CD4-positive, alpha-beta T cell treated with Interleukin-6 at 100 ng/mL for 8 hours (primary cell): ENCODE measurements at regions not wholly inside any gene's neighbourhood (a gene's known extent, or its start where the extent isn't known, plus 50 kb on each side); places are given as distances from the start of the nearest gene placed in this dataset.
"Not testable (repeated sequence)": the region's sequence is repeated elsewhere in the genome, so short reads cannot be mapped to it uniquely, and the experiment has no call there.

Experiments used
- DNase-seq: peaks from one replicate; pipeline ENCODE4 v3.0.0-alpha.2; 2020; ENCODE audit warnings: mixed read lengths, low spot score

DNA sequence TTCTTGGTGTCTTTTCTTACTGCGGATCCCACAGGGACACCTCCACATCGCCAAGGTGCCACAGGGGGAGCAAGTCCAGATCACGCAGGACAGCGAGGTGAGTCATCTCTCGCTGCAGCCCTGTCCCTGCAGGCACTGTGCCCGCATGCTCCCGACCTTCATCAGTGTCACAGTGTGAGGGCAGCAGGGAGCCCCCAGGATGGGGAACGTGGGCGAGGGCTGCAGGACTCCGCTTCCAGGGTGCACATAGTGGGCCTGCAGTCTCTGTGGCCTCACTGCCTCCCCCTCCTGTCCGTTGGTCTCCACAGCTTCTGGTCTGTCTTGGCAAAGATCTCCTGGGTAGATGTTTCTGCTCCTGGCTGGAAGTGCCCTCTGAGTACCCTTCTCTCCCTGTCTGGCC, 78.0 kb downstream of the NPIPB11 start:
- not testable (repeated sequence) for DNase-seq

DNA sequence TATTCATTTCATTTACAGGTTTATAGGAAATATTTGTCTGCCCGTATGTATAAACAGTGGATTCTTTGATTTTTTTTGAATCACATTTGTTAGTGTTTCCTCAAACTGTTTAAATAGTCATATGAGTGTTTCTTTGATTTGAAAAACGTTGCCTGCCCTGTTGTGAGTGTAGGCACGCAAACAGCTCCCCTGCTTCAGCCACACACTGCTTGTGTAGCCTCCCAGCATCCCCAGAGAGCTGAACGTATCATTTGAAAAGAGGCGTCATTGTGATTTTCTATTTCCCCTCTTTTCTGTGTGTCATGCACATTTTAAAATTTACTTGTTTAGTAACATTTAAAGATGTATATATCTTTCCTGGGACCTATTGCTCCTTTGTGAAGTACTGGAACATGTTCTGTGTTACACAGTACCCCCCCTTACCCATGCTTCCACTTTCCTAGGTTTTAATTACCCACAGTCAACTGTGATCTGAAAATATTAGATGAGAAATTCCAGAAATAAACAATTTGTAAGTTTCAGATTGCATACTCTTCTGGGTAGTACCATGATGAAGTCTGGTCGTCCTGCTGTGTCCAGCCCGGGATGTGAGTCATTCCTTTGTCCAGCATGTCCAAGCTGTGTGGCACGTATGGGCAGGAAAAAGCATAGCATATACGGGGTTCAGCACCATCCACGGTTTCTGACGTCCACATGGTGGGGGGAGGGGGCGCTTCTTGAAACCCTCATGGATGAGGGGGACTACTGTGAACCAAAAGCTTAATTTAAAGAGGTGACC, 78.7 kb downstream of the NPIPB11 start:
- DNase-seq = not testable (repeated sequence)

DNA sequence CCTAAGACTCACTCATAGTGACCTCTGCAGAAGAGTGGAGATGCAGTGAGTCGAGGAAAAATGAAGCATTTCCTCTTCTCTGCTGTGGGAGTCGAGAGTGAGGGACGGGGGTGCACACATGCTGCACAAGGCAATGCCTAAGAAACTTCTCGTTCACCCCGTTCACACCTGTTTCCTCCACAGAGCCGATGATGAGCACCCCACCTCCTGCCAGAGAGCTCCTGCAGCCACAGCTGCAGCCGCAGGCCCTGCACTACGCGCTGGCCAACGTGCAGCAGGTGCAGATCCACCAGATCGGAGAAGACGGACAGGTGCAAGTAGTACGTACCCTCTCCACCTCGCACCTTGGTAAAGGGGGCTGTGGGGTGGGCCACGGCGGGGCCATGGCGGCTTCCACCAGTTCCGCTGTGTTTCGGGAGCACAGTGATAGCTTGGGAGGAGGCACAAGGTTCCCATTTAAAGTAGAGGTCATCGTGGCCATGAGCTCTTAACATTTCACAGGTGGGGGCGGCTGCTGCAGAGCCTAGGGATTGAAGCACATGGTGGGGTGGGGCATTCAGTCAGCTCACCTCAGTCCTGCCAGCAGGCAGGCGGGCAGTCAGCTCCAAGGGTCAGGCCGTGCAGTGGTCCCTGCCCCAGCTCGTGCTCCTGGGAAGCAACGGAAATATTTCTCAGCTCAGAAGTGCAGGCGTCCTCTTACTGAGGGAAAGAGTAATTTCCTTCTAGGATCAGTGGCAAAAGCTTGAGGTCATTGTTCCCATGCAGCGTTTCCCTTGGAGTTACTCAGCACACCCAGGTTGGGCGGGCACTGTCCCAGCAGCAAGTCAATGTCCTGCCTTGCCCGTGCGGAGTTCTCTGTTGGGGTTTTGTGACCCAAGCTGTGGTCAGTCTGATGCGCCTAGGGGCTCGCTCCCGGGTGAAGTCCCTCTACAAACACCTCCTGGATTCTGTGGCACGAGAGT, 80.1 kb downstream of the NPIPB11 start:
- not testable (repeated sequence) for DNase-seq

DNA sequence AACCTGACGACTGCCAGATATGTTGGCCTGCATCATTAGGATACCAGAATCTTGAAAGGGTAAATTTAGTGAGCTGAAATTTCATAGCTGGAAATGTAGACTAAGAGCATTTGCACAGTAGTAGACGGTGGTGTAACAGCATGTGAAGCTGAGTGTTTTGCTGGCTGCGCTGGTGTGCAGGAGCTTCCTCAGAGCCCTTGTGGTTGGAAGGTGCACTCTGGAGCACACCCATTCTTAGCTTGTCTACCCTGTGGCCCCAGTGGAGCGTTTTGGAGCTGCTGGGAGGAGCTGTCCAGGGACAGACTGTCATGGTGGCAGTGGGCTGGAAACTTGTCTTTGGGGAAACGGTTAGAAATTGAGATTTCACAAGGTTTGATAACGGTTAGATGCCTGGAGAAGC, 82.8 kb downstream of the NPIPB11 start:
- not testable (repeated sequence) for DNase-seq

DNA sequence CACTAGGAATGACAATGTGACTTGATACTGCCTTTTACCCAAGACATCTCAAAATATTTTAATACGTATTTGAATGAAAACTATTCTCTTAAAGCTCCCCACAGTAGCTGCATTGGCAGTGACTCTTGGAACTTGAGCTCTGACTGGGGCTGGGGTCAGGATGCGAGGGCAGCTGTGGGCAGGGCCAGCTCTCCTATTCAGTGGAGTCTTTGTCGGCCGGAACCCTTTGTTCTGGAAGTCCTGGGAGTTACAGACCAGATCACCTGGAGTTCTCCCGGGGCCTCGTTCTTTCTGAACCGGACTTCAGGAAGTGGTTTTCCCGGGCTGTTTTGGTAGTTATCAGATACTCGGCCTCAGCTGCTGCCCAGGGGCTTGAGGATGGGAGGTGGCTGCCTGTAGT, 84.9 kb downstream of the NPIPB11 start:
- DNase-seq = no peak

DNA sequence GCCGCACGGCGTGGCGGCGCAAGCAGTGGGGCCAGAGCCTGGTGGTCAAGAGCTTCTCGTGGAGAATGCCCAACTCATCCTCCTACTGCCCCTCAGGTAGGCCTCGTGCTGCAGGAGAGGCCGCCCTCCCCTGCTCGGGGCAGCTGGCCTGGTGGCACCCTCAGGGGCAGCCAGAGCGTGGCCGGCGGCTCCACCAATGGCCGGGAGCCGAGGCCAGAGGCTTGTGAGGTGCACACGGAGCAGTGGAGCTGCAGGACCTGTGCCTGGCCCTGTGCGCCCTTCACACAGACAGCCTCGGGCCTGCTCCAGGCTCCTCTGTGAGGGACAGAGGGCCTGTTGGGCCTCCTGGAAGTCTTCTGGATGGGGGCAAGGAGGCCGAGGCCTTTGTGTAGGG, 85.5 kb downstream of the NPIPB11 start:
- DNase-seq = no peak

DNA sequence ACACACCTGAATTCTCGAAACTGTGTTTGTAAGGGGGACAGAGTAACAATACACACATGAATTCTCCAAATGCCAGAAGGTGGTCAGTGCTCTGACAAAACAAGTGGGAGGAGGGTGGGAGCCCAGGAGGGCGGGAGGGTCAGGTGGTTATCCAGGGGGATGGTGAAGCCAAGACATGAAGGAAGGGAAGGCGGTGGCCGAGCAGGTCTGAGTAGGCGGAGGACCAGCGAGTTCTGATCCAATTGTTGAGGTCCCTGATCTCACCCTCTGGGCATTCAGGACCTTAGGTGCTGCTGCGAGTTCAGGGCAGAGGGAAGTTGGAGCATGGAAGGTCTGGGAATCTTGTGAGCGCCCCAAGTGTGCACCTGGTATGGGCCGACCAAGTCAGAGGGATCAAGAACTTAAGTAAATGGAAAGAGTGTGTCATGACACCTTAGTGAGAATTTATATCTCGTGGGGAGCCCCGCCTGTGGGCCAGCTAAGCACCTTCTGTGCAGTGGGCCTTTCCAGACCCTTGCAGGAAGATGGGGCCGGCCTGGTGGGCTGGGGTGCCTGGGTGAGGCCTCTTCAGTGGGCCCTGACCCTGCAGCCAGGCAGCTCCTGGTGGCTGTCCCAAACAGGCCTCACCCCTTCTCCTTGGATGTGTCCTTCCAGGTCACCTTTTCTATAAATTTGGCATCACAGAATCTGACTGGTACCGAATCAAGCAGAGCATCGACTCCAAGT, 86.1 kb downstream of the NPIPB11 start:
- no peak for DNase-seq

DNA sequence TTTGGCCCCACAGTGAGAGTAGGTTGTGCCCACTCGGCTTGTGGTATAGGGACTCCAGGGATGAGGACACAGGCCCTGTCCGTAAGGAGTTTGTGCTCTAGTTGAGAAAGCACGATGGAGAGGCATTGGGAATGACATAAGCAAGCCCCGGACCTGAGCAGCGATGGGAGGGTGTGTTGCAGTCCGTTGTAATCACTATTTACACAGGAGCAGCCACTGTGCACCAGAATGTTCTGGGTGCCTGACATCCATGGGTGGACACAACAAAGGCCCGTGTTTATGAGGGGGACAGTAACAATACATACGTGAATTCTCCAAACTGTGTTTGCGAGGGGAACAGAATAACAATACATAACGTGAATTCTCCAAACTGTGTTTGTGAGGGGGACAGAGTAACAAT, 86.8 kb downstream of the NPIPB11 start:
- DNase-seq = no peak

DNA sequence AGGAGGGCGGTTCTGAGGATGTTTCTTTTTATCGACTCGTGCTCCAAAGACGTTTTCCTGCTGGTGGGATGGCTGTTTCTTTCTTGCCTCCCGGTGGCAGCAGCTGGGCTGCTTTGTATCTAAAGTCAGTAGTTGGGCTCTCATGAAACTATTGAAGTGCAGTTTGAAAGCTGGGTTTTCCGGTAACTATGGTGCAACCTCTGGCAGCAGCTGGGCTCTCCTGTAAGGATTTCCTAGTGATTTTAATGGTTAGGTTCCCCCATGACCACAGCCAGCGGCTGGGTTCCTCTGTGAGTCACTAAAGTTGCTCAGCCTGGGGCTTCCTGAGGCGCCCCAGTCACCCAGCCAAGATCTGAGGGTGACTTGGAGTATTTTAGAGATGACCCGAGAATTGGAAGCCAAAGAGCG, 87.9 kb downstream of the NPIPB11 start:
- not testable (repeated sequence) for DNase-seq

DNA sequence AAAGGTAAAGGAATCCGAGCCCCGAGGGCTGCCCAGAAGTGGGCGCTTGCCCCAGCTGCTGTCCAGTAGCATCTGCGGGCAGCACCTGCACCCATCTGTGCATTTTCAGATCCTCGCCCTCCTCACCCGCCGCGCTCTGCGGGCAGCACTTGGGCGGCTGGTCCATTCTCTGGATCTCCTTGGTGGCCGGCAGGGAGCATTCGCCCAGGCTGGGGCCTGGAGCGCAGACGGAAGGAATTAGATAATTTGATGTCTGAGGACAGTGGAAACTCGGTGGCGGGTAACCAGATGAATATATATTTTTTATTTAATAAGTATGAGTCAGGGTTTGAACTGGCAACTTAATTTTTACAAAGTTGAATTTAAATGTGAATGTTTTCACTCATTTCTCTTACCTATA, 88.5 kb downstream of the NPIPB11 start:
- no peak for DNase-seq

DNA sequence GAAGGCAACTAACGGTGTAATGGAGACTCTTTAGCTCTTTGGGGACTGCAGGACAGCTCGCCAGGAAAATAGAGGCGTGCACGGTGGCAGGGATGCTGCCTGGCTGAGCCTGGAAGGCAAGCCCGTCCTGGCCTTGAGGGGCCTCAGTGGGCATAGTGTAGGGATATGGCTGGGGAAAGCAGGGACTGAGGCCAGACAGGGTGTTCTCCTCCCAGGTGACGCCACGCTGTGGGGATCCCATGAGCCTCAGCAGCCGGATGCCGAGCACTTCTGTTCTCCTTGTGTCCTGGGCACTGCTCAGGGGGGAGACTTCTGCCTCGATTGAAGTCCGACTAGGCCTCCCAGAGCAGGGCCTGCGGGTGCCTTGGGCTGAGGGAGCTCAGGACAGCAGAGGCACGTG, 89.2 kb downstream of the NPIPB11 start:
- no peak for DNase-seq

DNA sequence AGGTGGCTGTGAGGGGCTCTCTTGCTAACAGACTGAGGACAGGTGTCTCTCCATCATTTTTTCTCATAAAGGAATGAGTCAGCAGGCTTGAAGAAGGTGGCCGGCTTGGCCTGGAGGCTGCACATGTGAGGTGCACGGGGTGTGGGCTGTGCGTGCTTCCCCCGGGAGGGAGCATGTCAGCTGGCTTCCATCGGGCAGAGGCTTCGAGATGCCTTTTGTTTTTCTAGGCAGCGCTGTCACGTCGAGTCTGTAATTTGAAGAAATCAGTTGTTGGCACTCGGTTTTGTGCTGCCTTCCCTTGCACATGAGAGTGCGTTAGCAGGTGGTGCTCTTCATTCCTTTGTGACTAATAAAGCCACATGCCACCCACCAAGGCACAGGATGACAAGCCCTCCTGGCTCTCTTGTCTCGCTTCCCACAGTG, 89.7 kb downstream of the NPIPB11 start:
- no peak for DNase-seq

DNA sequence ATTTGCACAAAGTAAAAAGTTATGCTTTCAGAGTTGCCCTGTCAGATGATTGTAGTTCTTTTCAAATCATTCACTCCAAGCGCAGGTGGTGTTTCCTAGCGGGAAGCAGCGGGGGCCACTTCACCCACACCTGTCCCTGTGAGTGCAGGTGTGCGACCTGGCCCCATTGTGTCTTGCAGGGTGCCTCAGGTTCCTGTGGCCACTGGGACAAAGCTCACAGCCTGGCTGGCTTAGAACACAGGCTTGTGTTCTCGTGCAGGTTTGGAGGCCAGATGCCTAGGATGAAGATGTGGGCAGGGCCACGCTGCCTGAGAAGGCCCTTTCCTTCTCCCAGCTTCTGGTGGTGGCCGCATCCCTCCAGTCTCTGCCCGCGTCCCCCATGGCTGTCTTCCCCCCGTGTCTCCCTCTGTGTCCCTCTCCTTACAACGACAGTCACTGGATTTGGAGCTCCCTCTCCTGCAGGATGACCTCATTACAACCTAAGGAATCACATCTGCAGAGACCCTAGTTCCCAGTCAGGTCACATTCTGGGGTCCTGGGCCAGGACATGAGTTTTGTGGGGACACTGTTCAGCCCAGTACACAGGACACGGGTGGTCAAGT, 90.5 kb downstream of the NPIPB11 start:
- no peak for DNase-seq

DNA sequence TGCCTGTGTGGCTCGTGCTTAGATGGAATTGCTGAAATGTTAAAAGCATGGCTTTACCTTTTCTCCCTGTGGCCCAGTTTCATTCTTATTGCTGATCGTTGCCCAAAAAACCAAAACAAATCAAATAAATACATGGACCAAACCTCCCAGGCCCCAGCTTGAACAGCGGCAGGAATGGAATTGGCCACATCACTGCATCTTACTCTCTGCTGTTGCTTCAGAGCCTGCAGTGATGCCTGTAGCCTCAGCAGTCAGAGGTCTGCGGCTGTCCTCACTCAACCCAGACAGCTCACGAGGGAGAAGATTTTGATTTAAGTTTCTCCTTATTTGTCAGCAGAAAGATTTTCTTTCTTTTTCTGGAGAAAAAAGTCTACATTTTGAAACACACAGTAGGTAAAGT, 91.5 kb downstream of the NPIPB11 start:
- DNase-seq = no peak

DNA sequence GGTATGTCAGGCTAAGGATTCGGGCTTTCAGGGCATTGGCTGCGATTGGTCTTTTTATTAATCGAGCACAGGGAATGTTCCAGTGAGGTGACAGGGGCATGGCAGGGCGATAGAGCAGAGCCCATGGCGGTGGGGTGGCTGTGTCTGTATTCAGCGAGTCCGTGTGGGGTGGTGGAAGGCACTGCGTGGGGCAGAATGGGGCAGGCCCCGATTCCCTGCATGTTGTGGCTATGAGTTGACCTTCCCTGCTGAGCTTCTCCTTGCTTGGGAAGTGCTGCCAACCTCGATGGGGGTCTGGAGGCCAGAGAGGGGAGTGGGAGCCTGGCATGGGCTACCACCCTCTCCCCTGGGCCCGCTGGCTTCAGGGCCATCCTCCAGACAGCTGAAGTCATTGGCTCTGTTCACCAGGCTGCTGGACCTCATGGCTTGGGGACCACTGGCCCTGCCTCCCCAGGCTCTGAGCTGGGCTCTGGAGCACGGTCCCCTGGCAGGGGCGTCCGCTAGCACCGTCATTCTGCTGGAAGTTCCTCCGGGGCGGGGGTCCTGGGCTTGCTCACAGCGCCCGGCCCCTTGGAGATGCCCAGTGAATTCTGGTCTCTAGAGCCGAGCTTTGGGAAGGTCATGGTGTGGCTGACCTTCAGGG, 92.1 kb downstream of the NPIPB11 start:
- no peak for DNase-seq

DNA sequence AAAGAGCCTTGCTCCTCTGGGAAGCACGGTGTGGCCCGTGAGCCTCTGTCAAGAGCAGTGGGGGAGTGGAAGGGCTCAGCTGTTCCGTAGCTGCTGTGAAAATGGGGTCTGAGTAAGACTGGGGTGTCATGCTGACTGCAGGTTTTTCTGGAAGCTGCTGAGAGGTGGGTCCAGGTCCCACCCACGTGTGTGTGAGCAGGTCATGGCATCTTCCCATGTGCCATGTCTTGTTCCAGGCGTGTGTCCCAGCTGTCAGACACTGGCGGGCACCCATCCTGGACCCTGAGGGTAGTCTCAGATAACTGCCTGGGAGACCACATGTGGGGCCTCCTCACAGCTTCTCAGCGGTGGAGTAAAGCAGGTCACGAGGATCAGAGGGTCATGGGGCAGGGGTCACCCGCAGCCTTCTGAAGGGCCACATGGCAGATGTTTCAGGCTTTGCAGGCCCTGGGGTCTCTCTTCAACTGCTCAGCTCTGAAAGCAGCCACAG, 92.9 kb downstream of the NPIPB11 start:
- no peak for DNase-seq

DNA sequence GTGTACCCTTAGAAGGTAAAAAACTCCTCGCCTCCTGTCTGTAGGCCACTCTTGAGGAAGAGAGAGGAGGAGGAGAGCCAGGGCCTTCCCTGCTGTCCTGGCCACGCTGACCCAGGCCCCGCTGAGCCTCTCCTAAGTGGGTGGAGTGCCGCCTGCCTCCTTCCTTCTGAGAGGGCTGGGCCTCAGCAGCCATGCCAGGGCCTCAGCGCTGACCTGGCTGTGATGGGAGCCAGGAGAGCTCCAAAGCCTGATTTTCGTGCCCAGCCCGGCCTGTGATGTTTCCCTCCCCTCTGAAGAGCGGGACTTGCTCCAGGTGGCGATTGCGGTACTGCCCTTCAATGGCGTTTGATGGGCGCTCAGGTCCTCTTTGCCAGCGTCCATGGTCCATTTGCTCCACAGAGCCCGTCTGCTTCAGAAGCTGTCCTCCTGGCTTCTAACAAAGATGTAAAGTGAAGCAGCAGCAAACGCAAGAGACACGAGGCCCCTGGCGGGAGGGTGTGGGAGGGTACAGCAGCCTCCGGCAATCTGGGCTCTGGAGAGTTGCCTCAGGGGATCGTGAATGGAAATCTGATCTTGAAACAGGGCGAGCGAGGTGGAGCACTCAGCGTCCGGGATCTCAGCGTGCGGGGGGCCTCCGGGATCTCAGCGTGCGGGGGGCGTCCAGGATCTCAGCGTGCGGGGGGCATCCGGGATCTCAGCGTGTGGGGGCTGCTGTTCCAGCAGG, 93.5 kb downstream of the NPIPB11 start:
- DNase-seq = no peak

DNA sequence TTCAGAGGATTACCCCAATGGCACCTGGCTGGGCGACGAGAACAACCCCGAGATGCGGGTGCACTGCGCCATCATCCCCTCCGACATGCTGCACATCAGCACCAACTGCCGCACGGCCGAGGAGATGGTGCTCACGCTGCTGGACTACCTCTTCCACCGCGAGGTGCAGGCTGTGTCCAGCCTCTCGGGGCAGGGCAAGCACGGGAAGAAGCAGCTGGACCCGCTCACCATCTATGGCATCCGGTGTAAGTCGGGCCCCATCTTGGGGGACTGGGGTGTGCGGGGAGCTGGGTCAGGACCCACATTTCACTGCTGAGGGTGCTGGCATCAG, 94.2 kb downstream of the NPIPB11 start:
- not testable (repeated sequence) for DNase-seq

DNA sequence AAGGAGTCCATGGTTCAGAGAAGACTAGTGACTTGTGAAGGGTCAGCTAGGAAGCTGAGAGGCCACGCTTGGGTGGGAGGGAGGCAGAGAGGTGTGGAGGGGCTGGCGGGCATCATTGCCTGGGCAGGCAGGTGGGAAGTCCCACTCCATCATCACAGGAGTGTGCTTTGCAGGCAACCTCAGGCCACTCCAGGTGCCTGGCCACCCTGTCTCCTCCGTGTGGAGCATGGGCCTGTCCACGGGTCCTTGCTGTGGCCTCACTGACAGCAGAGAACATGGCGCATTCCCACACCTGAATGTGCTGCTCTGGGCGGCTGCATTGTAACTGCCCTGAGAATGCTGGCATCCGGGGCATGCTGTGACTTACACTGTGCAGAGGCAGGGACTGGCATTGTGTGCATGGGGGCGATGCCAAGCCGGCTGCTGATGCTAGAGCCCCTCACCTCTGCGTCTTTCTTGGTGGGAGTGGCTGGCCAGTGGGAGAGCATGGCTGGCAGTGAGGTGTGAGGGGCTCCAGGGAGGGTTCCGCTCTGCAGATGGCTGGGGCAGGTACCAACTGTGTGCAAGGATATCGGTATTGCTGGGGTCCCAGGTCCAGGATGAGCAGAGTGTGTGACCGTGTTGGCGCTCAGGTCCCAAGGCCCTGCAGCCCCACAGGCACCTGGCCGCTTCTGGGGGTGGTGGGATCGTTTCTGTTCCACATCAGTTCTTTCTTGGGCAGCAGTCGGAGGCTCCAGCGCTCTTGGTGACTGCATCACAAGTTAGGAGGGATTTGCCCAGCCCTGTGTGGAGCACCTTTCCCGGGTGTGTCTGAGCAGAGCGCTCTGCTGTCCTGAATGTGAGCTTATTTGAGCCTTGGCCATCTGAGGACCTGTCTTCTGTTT, 94.8 kb downstream of the NPIPB11 start:
- no peak for DNase-seq

DNA sequence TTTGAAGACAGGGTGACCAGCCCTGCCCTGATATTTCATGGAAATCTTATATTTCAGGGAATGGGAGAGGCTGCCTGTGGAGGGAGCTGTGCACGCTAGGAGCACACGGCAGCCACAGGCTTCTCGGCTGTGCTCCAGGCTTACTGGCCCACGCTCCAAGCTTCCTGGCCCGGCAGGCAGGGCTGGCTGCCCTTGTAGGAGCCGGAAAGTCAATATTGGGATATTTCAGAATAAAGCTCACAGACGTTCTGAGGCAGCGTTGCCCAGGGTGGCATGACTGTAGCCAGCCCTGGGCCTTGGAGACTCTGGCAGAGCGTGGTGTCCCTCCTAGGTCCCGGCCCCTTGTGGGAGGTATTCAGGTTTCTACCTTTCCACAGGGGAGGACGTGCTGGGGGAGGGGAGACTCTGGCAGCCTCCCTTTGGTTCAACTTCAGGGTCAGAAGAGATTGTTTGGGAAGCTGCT, 95.6 kb downstream of the NPIPB11 start:
- DNase-seq = no peak
